DMS 273 (cell line): ENCODE measurements at regions not wholly inside any gene's neighbourhood (a gene's known extent, or its start where the extent isn't known, plus 50 kb on each side); places are given as distances from the start of the nearest gene placed in this dataset.
A peak's percentile ranks its signal among the peaks of the same experiment; 100 is the strongest.

ENCODE experiments used
- DNase-seq: peaks from one replicate; lab custom pipeline; 2025; ENCODE audit not compliant: unreplicated experiment; lab: John Stamatoyannopoulos, UW

DNA sequence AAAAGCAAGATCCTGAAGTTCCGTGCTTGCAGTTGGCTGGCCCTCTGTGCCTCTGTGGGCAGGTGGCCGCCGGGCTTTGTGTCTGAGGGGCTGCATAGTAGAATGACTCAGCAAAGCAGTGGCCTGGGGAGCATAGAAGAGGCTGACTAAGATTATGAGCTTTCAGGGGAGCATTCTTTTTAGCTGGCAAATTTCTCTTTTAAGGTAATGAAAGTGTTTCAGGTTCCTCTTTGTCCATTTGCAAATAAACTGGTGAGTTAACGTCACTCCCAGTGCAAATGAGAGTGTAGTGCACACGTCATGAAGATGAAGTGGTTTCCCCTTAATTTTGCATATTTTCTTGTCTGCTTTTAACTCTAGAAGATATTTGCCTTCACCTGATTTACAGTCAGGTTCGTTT is 98.6 kb downstream of the BCL2L11 start:
- no peak for DNase-seq

GRCh38 chr2:111219734-111220505 is 99.2 kb downstream of the BCL2L11 start:
- DNase-seq, result no peak

GRCh38 chr2:111220962-111221361 is 100.2 kb downstream of the BCL2L11 start:
- DNase-seq, result no peak

GRCh38 chr2:111221701-111222100 is 101.0 kb downstream of the BCL2L11 start:
- DNase-seq, result no peak

DNA sequence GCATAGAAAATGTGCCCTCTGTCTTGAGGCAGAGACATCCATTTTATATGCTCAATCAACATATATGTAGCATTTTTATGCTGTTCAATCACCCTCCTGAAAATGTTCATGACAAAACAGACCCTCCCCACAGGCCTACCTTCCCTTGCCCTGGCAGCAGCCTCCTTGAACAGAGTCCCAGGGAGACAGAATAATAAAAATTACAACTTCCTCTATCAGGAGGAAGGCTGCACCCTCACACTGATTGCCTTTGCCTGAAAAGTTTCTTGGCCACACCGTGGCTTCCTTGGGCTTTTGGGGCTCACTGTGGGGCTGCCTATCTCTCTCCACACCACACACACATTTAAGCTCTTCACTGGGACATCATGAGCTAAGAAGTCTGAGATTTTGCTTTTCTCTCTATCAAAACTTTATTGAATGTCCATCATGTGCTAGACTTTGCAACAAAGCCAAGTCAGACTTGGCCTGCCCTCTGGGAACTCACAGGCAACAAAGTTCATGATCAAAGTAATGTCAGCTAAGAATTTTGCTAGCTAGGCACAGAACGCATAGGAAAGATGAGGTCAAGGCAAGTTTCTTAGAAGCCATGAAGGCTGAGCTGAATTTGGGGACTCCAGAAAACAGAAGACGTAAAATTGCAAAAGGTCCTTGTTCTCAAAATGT is 101.6 kb downstream of the BCL2L11 start:
- DNase-seq, result no peak

- DNase-seq, result no peak
These were observed 105.1 kb downstream of the BCL2L11 start for GRCh38 chr2:111225856-111226255.

- peak; percentile 6 for DNase-seq
These were observed 106.4 kb downstream of the BCL2L11 start for GRCh38 chr2:111226876-111227700.

DNA sequence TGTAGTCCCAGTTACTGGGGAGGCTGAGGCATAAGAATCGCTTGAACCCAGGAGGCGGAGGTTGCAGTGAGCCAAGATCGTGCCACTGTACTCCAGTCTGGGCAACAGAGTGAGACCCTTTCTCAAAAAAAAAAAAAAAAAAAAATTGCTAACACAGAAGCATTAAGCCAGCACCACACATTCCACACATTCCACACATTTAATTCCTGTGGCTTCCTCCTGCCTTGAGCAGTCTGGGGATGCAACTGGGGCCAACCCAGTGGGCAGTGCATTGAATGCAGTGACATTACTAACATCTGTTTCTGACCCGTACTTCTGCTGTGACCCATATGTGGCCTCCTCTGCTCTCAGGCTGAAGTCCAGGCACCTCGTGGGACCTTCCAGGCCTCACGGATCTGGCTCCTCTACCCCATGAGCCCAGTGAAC is 107.0 kb downstream of the BCL2L11 start:
- DNase-seq, result no peak

DNA sequence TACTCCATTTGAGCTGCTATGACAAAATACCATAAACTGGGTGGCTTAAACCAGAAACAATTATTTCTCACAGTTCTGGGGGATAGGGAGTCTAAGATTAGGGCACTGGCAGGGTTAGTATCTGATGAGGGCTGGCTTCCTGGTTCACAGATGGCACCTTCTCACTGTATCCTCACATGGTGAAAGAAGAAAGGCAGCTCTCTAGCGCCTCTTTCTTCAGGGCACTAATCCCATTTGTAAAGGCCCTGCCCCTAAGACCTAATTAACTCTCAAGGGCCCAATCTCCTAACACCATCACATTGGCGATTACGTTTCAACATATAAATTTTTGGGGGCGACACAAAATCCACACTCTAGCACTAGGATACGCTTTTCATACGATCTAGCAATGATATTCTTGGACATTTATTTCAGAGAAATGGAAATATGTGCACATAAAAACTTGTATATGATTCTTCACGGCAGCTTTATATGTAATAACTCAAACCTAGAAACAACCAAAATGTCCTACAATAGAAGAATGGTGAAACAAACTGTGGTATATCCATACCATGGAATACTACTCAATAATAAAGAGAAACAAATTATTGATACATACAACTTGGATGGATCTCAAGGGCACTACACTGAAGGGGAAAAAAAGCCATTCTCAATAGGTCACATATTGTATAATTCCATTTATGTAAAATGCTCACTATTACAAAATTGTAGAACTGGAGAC is 111.0 kb downstream of the BCL2L11 start:
- no peak for DNase-seq

DNA sequence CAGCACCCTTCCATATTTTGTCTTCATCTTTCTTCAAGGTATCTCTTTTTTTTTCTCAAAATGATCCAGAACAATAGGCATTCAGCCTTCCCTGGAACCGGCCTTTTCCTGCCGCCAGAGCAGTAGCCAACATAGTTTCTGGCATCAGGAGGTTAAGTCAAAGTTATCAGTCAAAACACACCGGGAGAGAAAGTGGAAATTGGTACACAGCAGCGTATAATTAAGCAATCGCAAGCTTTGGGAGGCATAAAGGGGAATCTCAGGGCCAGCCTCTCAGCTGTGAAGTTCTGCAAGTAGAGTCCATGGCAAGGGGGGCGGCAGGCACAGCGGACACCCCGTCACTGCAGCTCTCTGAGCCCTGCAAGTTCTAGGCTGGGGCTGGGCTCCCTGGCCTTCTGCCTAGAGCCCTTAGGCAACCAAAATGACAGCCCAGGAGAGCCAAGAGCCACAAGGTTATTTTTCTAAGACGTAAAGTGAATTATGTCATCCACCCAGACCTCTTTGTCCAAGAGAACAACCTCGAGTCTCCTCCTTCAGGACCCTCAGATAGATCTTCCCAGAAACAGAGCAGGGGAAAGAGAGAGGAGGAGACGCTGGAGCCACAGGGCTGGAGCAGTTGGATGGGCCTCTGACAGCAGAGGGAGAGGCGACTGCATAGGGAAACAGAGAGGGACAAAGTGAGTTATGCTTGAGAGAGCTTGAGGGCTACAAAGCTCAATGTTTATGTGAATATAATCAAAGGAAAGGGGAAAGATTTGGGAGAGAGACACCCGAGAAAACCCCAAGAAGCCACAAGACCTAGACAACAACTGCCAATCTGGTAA is 114.7 kb downstream of the BCL2L11 start:
- DNase-seq, result no peak

GRCh38 chr2:111236025-111236424 is 115.3 kb downstream of the BCL2L11 start:
- DNase-seq, result peak; percentile 49

- no peak for DNase-seq
These were observed 117.6 kb downstream of the BCL2L11 start for GRCh38 chr2:111238296-111238695.

DNA sequence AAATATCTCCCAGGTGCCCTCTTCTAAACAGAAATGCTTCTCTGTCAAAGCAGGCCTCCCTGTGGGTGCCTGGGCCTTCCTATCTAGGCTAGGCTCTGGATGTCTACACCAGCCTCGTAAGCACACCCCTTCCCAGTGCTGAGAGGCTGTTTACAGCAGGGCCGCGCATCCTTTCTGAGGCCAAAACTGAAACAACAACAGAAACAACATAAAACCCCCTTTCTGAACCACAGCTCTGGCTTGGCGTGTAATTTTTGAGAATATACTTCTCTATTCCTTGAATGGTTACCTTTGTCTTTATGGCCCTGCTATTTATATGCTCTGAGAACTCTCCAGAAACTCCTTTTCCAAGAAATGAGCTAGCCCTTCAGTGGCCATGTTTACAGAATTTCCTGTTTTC is 118.4 kb downstream of the BCL2L11 start:
- DNase-seq, result no peak

GRCh38 chr2:111239581-111240249 is 119.0 kb downstream of the BCL2L11 start:
- DNase-seq, result no peak

GRCh38 chr2:111243295-111243694 is 122.6 kb downstream of the BCL2L11 start:
- DNase-seq, result no peak

- DNase-seq, result no peak
These were observed 124.2 kb downstream of the BCL2L11 start for GRCh38 chr2:111244864-111245263.

DNA sequence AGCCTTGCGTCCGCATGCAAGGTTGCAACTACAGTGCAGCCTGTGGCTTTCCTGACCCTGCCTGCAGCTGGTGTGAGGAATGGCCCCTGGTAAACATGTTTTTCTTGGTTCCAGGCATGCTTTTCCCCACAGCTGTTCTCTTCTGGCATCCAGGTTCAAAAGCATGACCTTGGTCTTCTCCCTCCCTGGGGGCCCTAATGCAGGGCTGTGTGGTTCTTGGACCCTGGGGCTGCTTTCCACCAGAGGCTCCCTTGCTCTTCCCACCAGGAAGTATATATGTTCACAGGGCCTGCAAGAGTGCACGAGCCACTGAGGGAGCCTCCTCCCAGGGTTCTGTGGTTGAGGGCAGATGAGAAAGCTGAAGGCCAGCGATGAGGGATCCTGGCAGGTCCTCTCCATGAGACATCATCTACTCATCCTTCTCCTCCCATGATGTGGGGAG is 125.9 kb downstream of the BCL2L11 start:
- no peak for DNase-seq

GRCh38 chr2:111247491-111247890 is 126.8 kb downstream of the BCL2L11 start:
- no peak for DNase-seq

- DNase-seq, result no peak
These were observed 129.1 kb downstream of the BCL2L11 start for GRCh38 chr2:111249806-111250205.
